GM19035 (cell line): ENCODE measurements at regions not wholly inside any gene's neighbourhood (a gene's known extent, or its start where the extent isn't known, plus 50 kb on each side); places are given as distances from the start of the nearest gene placed in this dataset.
"Not testable (repeated sequence)": the region's sequence is repeated elsewhere in the genome, so short reads cannot be mapped to it uniquely, and the experiment has no call there.

Source experiments
- ATAC-seq: cut with Tn5 transposase; IDR thresholded peaks from one replicate; pipeline ENCODE4 v1.9.1; 2021; ENCODE audit not compliant: unreplicated experiment

GRCh38 chr14:40757376-40757950, 849.2 kb upstream of the LRFN5 start:
- ATAC-seq, result no peak

GRCh38 chr14:40733206-40733605, 873.5 kb upstream of the LRFN5 start:
- no peak for ATAC-seq

GRCh38 chr14:40727107-40727506, 879.6 kb upstream of the LRFN5 start:
- no peak for ATAC-seq

GRCh38 chr14:40713387-40713786, 893.3 kb upstream of the LRFN5 start:
- no peak for ATAC-seq

GRCh38 chr14:40697231-40697630, 909.4 kb upstream of the LRFN5 start:
- ATAC-seq, result no peak

GRCh38 chr14:40694023-40694422, 912.7 kb upstream of the LRFN5 start:
- ATAC-seq, result no peak

- no peak for ATAC-seq
Observed at GRCh38 chr14:40691066-40691465, 915.6 kb upstream of the LRFN5 start.

- no peak for ATAC-seq
Observed at GRCh38 chr14:40685764-40686163, 920.9 kb upstream of the LRFN5 start.

GRCh38 chr14:40684328-40684727, 922.3 kb upstream of the LRFN5 start:
- ATAC-seq, result no peak

- ATAC-seq, result no peak
Observed at GRCh38 chr14:40682131-40682913, 924.4 kb upstream of the LRFN5 start.

GRCh38 chr14:40679256-40679655, 927.4 kb upstream of the LRFN5 start:
- ATAC-seq, result no peak

GRCh38 chr14:40677206-40677605, 929.5 kb upstream of the LRFN5 start:
- not testable (repeated sequence) for ATAC-seq

GRCh38 chr14:40674502-40674901, 932.2 kb upstream of the LRFN5 start:
- no peak for ATAC-seq

GRCh38 chr14:40656311-40656710, 950.4 kb upstream of the LRFN5 start:
- no peak for ATAC-seq

GRCh38 chr14:40652089-40652691, 954.5 kb upstream of the LRFN5 start:
- no peak for ATAC-seq

- ATAC-seq, result no peak
Observed at GRCh38 chr14:40630471-40630870, 976.2 kb upstream of the LRFN5 start.

GRCh38 chr14:40629551-40630137, 977.0 kb upstream of the LRFN5 start:
- not testable (repeated sequence) for ATAC-seq

- no peak for ATAC-seq
Observed at GRCh38 chr14:40629144-40629543, 977.5 kb upstream of the LRFN5 start.

- no peak for ATAC-seq
Observed at GRCh38 chr14:40623643-40624042, 983.0 kb upstream of the LRFN5 start.

- no peak for ATAC-seq
Observed at GRCh38 chr14:40618225-40618898, 988.3 kb upstream of the LRFN5 start.

GRCh38 chr14:40616579-40616978, 990.1 kb upstream of the LRFN5 start:
- ATAC-seq, result no peak
